CD4-positive, alpha-beta T cell (primary cell): ENCODE measurements at regions not wholly inside any gene's neighbourhood (a gene's known extent, or its start where the extent isn't known, plus 50 kb on each side); places are given as distances from the start of the nearest gene placed in this dataset.

ENCODE experiments used
- ATAC-seq: fragments of 200-7000 bp; cut with Tn5 transposase; one replicate; pipeline ENCODE4 v1.10.0; 2022; ENCODE audit warnings: mild to moderate bottlenecking; ENCODE audit not compliant: poor library complexity
- CTCF ChIA-PET: fragments of 350-600 bp; sonication (Branson Sonifier 250); formaldehyde crosslinking; loops from one replicate; lab custom pipeline; 2021; ENCODE audit warnings: antibody characterized with exemption, inconsistent platforms; lab: Charles Lee
- POLR2A ChIA-PET: fragments of 350-600 bp; sonication (Branson Sonifier 250); formaldehyde crosslinking; loops from one replicate; lab custom pipeline; 2021; ENCODE audit warnings: antibody characterized with exemption, inconsistent platforms; lab: Charles Lee
- DNase-seq, 14 experiments: peaks; one replicate each; pipeline ENCODE4 v3.0.0-alpha.2; 2013 to 2020; ENCODE audit warnings: mixed read lengths in 2 of 14
- H3K27ac ChIP-seq, 2 donors: one replicate each; pipeline versions ENCODE4 v1.5.1 to v1.7.0; 2013; ENCODE audit warnings: low read length in 2 of 2, low read depth in 1 of 2, mild to moderate bottlenecking in 1 of 2
- H3K27me3 ChIP-seq, 2 experiments: 1 replicate in 1 of 2; 2 replicates in 1 of 2; pipeline versions ENCODE4 v1.6.1 to v1.7.0; 2013; ENCODE audit warnings: low read length in 2 of 2, control low read depth in 1 of 2, mild to moderate bottlenecking in 1 of 2, moderate library complexity in 1 of 2; ENCODE audit not compliant: insufficient read depth in 2 of 2, control insufficient read depth in 1 of 2
- H3K36me3 ChIP-seq: one replicate; pipeline ENCODE4 v1.6.1; 2013; ENCODE audit warnings: low read length, control low read depth; ENCODE audit not compliant: insufficient read depth
- H3K4me1 ChIP-seq: one replicate; pipeline ENCODE4 v1.6.1; 2013; ENCODE audit warnings: low read length, control low read depth; ENCODE audit not compliant: insufficient read depth
- H3K4me3 ChIP-seq: one replicate; pipeline ENCODE4 v1.5.1; 2013; ENCODE audit warnings: mild to moderate bottlenecking, low read length, moderate library complexity
- H3K9me3 ChIP-seq, 2 experiments: 1 replicate in 1 of 2; 2 replicates in 1 of 2; pipeline versions ENCODE4 v1.6.1 to v1.7.0; 2013; ENCODE audit warnings: low read length in 2 of 2, mild to moderate bottlenecking in 2 of 2, control low read depth in 1 of 2, moderate library complexity in 1 of 2; ENCODE audit not compliant: control insufficient read depth in 1 of 2, insufficient read depth in 1 of 2
- H3K27ac Mint-ChIP-seq: one replicate; pipeline ENCODE4 v1.8.0; 2020; ENCODE audit warnings: mixed read lengths
- H3K27me3 Mint-ChIP-seq: one replicate; pipeline ENCODE4 v1.8.0; 2021; ENCODE audit warnings: mixed read lengths
- H3K36me3 Mint-ChIP-seq: one replicate; pipeline ENCODE4 v1.8.0; 2021; ENCODE audit warnings: low read depth, mixed read lengths
- H3K4me1 Mint-ChIP-seq: one replicate; pipeline ENCODE4 v1.8.0; 2021; ENCODE audit warnings: low read depth, mixed read lengths
- H3K4me3 Mint-ChIP-seq: one replicate; pipeline ENCODE4 v1.8.0; 2020; ENCODE audit warnings: mild to moderate bottlenecking, mixed read lengths
- H3K9me3 Mint-ChIP-seq: one replicate; pipeline ENCODE4 v1.8.0; 2020; ENCODE audit warnings: mixed read lengths
- intact Hi-C, 2 experiments: fragments of 100-400 bp; cut with DNase I in 1 of 2; cut with micrococcal nuclease in 1 of 2; formaldehyde crosslinking; loops; one replicate each; pipeline versions ENCODE4 v1.15.1 to v1.9.0; 2023 to 2025; cut with DNase I, micrococcal nuclease
- TF ChIP-seq, protein P1 (sequence below): fragments of 200-600 bp; IDR thresholded peaks from one replicate; pipeline ENCODE4 v1.8.0; 2022; ENCODE audit warnings: antibody characterized with exemption, mild to moderate bottlenecking

DNA sequence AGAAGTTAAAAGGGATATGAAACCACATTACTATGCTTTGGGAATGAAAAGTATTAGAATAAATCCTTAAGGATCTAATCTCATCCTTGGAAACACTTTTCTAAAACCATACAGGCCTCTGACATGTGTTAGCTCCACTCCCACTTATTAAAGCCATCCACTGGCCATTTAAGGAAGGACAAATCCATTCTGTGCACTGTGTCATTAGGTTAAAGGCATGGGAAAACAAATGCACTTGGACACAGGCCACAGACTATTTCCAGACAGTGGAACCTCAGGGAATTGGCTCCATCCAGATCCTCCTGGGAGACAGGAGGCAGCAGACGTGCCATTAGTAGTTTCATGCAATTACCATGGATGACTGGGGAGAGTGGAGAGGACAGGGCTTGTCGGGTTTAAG lies 454.9 kb downstream of the ENC1 start:
- CTCF ChIA-PET = no interaction called here
- Histone ChIP-seq H3K4me3 (no peak overlapping the region), H3K27ac (no peak overlapping the region), H3K27me3 (peaks cover 0 to 3% of the 10 kb centered on the region in 2 experiments), H3K36me3 (no peaks in the 10 kb centered on the region), H3K9me3 (no peaks in the 10 kb centered on the region), H3K4me1 (no peaks in the 10 kb centered on the region)
- intact Hi-C loops = no loop called here
- Mint-ChIP-seq H3K36me3 (no peaks in the 10 kb centered on the region), H3K4me1 (peaks cover 8% of the 10 kb centered on the region), H3K4me3 (no peak overlapping the region), H3K27me3 (no peaks in the 10 kb centered on the region), H3K27ac (no peak overlapping the region), H3K9me3 (no peaks in the 10 kb centered on the region)
- POLR2A ChIA-PET = no interaction called here
- ATAC-seq (no peak), DNase-seq (no peak)
- TF ChIP-seq, protein P1, sequence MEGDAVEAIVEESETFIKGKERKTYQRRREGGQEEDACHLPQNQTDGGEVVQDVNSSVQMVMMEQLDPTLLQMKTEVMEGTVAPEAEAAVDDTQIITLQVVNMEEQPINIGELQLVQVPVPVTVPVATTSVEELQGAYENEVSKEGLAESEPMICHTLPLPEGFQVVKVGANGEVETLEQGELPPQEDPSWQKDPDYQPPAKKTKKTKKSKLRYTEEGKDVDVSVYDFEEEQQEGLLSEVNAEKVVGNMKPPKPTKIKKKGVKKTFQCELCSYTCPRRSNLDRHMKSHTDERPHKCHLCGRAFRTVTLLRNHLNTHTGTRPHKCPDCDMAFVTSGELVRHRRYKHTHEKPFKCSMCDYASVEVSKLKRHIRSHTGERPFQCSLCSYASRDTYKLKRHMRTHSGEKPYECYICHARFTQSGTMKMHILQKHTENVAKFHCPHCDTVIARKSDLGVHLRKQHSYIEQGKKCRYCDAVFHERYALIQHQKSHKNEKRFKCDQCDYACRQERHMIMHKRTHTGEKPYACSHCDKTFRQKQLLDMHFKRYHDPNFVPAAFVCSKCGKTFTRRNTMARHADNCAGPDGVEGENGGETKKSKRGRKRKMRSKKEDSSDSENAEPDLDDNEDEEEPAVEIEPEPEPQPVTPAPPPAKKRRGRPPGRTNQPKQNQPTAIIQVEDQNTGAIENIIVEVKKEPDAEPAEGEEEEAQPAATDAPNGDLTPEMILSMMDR = no peak

DNA sequence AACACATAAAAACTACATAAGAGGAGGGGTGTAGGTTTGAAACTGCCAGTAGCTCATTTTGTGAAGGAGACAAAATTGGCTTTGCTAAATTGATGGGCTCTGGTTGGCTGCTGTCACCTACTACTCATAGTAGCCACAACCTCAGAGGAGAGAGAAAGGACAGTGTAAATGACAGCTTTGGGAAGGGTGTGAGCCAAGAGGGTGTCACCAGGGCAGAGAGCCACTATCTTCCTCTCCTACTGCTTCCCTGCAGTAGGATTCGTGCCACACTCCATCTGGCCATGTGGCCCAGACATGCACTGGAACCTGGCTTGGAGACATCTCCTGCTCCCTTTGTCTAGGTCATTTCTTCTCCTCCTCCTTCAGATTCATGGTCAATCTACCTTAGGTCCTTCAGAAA lies 455.9 kb downstream of the ENC1 start:
- Mint-ChIP-seq H3K4me1 (peaks cover 8% of the 10 kb centered on the region), H3K4me3 (no peak overlapping the region), H3K27me3 (no peaks in the 10 kb centered on the region), H3K36me3 (no peaks in the 10 kb centered on the region), H3K9me3 (no peaks in the 10 kb centered on the region), H3K27ac (no peak overlapping the region)
- H3K36me3 ChIP-seq = no peaks in the 10 kb centered on the region
- H3K9me3 ChIP-seq = no peaks in the 10 kb centered on the region
- TF ChIP-seq, protein P1 = no peak
- H3K27ac ChIP-seq = no peak overlapping the region
- ATAC-seq (no peak), DNase-seq (no peak)
- no peak overlapping the region for H3K4me3 ChIP-seq
- intact Hi-C loops = no loop called here
- peaks cover 0 to 3% of the 10 kb centered on the region in 2 experiments for H3K27me3 ChIP-seq
- POLR2A ChIA-PET = no interaction called here
- CTCF ChIA-PET = no interaction called here
- no peaks in the 10 kb centered on the region for H3K4me1 ChIP-seq

DNA sequence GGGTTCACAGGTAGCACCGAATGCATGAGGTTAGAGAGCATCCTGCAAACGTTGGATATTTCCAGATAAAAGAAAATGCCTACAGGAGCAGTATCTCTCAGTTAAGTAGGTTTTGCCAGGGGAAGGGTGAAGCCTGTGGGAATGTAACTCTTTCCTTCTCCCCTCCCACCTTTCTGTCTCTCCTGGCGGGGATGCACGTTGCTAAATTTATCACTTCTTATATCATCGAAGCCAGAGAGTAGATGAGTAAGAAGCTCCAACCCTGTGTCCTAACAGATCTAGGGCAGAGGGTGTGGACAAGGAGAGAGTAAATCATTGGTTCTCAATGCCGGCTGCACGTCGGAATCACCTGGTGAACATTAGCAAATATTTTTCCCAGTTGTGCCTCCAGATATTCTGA lies 457.5 kb downstream of the ENC1 start:
- peaks cover 0 to 6% of the 10 kb centered on the region in 2 experiments for H3K27me3 ChIP-seq
- H3K9me3 ChIP-seq = no peaks in the 10 kb centered on the region
- no peaks in the 10 kb centered on the region for H3K36me3 Mint-ChIP-seq
- no peak for ATAC-seq
- H3K4me3 Mint-ChIP-seq = no peak overlapping the region
- peaks cover 8% of the 10 kb centered on the region for H3K4me1 Mint-ChIP-seq
- ChIA-PET CTCF (no interaction called here), POLR2A (no interaction called here)
- TF ChIP-seq, protein P1 = no peak
- no peaks in the 10 kb centered on the region for H3K27me3 Mint-ChIP-seq
- no peak overlapping the region for H3K27ac Mint-ChIP-seq
- no peaks in the 10 kb centered on the region for H3K36me3 ChIP-seq
- no peak overlapping the region for H3K4me3 ChIP-seq
- intact Hi-C loops = no loop called here
- no peaks in the 10 kb centered on the region for H3K4me1 ChIP-seq
- no peak overlapping the region for H3K27ac ChIP-seq
- no peak for DNase-seq
- H3K9me3 Mint-ChIP-seq = no peaks in the 10 kb centered on the region
